ENCODE measurements at regions not wholly inside any gene's neighbourhood (a gene's known extent, or its start where the extent isn't known, plus 50 kb on each side); places are given as distances from the start of the nearest gene placed in this dataset.

DNA sequence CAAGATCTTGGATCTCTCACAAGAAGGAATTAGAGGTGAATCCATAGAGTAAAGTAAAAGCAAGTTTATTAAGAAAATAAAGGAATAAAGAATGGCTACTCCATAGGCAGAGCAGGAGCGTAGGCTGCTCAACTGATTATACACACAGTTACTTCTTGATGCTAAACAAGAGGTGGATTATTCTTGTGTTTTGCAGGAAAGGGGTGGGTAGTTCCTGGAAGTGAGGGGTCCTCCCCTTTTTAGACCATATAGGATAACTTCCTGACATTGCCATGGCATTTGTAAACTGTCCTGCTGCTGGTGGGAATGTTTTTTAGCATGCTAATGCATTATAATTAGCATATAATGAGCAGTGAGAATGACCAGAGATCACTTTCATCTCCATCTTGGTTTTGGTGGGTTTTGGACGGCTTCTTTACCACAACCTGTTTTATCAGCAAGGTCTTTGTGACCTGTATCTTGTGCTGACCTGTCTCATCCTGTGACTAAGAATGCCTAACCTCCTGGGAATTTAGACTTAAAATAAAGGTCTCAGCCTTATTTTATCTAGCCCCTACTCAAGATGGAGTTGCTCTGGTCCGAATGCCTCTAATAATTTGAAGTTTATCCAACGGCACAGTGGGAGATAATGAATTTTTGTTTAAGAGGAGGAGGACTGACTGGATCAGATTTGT is 165.7 kb upstream of the DMRT1 start:
- no peak for DNase-seq

DNA sequence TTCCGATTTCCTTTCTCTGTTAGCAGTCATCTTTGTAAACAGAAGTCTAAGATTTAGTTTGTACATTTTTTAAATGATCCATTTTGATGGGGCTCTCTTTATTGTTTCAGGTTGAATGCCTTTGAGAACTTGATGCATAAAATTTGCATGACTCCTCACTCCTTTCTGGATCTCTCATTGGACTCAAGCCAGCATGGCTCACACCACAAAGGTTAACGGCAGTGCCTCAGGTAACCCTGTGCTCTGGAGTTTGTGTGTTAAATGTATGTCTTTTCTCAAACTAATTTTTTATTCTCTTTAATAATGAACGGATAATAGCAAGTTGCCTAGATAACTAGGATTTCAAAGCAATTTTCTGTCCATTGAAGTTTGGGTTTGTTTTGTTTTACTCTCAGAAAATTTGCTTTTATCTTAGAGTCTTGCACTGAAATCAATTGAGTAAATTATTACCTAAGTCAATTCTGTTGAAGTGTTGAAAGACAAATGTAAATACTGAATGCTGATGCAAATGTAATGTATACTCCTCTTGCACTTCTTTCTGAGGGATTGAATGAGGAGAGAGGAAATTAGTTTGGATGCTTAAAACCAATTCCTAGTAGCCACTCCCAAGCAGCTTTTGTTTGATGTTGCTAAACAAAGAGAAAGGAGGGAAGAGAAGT is 164.6 kb upstream of the DMRT1 start:
- no peak for DNase-seq

DNA sequence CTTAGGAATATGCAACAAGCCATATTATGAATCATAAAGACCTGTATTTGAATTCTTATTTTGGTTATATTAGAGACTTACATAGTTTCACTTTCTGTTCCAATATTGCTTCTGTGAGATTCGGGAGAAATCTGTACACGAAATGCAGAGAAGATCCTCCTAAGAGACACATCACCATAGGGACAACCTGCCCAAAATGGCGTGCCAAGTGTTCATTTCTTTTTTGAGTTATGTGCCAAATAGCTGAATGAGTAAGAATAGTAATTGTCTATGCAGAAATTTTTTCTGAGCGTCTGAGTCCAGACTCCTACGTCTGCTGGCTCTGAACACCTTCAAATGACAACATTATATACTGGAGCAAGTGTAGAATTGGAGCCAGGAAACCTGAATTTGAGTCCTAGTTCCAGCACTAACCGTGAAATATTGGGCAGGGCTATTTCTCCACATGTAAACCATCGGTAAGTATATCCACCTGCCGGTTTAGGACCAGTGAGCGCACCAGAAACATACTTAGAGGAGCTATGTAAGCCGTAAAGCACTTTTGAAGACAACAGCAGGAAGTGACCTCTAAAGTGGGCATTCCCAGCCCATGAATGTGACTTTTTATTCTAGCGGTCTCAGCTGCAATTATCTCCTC is 163.9 kb upstream of the DMRT1 start:
- no peak for DNase-seq

DNA sequence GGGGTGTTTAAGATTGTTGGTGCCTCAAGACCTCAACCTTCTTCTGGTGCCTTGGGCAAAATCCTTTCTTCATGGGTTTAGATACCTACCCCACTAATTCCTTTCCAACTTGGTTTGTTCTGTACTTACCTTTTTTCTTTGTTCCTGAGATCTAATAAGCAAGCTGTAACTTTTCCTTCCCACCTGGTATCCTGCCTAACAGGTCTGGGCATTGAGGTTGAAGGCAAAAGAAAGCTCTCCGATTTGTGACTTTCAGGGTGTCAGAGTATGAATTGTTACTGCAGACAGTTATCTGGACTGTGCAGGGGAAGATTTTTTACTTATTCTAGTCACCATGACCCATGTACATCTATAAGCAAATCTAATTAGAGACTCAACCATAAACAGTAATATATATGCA is 162.6 kb upstream of the DMRT1 start:
- DNase-seq: no peak

DNA sequence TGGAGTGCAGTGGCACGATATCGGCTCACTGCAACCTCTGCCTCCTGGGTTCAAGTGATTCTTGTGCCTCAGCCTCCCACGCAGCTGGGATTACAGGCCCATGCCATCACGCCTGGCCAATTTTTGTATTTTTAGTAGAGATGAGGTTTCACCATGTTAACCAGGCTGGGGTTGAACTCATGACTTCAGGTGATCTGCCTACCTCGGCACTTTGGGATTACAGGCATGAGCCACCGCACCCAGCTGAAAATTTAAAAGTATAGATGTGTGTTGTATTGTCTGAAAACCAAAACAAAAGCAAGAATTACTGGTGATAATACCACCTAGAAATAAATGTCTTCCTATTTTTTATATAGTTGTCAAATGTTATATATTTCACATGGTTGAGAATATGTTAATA is 162.0 kb upstream of the DMRT1 start:
- no peak for DNase-seq

DNA sequence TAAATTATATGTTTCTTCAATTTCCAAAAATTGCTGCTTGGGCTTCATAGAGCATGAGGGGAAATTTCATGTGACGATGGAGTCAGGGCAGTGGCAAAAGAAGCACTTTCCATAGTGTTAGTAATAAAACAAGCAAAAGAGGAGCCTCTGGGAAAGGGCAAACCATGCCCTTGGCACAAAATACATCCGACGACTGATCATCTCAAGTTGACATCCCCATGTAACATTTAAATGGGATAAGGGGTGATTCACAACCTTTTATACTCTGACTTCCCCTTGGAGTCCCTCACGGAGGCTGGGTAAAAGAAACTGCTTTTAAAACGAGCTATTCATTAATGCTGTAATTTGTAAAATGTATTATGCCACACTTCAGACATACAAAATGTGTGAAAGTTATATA is 161.4 kb upstream of the DMRT1 start:
- no peak for DNase-seq

DNA sequence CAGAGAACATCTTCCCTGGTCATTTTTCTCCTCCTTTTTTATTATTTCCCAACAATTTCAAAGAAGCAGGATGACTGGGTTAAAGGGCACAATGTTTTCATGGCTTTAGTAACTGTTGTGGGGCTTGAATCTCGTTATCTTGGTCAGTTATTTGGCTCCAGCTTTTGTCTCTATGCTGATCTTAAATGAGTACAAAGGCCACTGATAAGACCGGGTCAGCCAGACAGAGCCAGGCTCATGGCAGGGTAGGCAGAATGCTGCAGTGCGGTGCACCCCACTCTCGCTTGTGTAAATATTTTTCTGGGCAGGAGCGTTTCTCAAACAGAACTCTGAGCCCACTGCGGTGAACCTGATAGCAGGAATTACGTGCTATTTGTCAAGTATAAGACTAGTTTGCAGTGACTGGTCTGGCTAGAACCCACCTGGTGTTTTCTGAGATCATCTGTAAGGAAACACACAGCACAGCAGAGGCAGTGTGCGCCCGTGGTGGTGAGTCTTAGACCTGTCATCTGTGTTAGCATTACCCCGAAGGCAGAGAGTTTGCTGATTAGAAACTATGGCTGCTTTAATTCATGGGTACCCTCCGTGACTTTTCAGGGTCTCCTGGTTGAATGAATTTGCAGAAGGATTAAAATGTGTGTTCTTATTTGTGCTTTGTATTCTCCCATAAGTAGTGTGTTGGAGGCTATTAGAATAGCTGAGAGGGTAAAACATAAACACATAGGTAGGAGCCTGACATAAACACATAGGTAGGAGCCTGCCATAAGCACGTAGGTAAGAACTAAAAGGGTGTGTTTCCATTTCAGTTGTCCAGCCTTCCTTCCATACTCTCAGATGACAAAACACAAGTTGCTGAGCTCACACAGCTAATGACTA is 158.6 kb upstream of the DMRT1 start:
- DNase-seq: no peak

DNA sequence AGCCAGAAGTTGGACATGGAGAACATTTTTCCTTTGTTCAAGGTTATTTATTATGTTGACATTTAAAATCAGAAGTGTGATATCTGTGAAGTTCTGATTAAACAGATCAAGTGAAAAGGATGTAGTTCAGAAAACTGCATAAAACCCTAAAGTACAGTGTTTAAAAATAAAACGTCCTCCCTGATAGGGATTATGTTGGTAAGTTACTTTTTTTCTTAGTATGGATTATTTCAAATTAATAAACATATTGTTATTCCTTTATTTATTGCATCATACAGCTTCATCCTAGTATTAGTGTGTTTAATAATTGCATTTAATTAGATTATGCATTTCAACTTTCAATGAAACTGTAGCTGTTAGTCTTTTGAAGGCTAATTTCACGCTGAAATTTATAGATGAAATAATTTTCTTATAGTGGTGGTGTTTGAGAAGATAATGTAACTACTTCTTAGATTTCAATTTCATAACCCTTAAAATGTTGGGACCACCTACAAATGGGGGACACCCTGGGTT is 157.9 kb upstream of the DMRT1 start:
- no peak for DNase-seq

DNA sequence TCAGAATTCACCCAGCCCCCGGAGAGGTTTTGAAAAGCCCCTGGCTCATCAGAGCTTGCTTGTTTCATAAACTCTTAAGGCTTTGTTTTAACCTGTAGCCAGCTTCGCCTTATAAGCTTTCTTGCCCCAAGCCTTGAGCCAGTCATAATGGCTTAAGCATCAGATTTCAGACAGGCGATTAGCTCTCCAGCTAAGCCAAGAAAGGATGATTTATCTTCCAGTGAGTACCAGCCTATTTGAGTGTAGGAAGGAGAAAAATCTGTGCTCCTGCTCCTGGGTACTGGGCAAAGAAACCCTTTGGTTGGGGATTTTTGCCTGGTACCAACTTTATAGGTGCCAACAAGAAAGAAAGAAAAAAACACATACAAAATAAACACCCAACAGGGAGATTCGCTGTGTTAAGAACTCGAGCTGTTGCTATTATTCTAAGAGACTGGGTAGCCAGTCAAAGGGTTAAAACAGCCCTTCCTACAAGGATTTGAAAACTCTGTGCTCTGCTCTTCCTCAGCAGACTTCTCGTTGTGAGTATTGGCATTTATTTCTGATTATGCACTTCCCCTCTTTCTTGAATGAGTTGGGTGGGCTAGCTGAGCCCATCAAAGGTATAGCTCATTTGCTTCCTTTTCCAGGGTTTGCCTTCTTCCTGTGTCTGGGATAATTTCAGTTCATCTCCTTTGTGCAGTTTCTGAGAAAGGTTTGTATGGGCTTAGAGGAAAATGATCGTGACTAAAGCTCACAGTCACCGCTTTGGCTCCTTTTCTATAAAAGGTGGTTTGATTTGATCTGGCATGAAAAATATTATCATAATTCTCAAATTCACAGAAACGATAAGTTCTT is 157.2 kb upstream of the DMRT1 start:
- no peak for DNase-seq

DNA sequence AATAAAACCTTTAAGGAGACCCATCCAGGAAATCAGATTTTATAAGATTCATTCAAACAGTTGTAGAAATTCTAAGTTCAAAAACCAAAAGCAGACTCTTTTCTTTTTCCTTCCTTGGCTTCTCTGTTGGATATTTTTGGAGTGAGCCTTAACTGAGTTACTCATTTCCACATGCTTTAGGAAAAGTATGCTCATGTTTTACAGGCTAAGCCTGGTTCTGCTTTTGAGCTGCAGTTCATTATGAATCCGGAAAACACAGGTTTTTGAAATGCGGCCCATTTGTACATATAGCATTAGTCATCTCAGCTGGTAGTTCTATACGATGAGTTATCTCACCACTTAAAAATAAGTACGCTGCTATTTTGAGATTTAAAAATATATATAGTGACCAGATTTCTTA is 156.6 kb upstream of the DMRT1 start:
- no peak for DNase-seq

DNA sequence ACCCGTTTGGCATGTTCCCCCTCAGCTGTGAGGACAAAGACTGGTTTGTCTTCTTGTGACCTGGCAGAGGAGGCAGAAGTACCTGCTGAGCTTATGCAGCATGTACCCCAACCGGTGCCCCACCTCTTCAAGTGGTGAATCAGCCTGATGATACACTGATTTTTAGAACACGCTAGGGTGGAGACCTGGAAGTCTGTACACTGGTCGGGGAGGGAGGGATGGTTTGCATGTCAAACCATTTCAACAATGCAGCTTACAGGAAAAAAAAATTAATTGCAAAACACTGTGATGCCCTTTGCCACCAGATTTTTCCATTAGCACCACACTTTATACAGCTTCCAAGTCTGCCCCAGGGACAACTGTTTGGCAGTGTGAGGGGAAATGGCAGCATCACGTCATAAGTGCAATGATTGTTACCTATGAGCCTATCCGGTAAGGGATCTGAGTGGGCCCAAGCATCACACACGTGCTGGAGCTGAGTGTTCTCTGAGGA is 155.1 kb upstream of the DMRT1 start:
- no peak for DNase-seq

DNA sequence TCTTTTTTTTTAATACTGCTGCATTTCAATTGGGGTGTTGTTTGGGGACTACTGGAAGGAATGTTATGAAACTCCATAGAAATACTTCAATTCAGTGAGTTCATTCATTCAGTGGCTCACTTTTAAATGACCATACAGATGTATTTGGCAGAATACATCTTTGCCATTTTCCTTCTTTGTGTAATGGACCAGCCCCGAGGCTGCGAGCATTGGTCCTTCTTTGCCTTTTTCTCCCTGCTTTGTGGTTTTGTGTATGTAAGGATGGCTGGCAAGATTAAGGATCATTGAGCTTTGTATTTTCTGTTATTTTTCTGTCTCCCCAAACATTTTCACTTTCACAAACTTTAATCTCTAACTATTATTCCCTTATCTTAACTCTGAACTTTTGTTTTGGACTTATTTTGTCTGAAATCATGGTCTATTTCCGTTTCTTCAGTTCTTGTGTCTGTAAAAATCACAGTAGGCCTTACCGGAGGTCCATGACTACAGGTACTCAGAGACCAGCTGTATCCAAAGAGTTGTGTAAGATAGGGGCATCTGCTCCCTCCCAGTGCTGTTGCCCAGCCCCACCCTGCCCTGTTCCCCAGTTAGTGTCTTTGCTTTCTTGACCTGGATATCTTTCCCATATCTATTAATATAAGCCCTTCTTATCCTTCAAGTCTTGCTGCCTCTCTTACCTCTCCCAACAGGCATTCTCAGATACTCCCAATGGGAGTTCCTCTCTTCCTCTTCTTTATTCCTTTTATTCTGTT is 154.3 kb upstream of the DMRT1 start:
- DNase-seq: no peak

DNA sequence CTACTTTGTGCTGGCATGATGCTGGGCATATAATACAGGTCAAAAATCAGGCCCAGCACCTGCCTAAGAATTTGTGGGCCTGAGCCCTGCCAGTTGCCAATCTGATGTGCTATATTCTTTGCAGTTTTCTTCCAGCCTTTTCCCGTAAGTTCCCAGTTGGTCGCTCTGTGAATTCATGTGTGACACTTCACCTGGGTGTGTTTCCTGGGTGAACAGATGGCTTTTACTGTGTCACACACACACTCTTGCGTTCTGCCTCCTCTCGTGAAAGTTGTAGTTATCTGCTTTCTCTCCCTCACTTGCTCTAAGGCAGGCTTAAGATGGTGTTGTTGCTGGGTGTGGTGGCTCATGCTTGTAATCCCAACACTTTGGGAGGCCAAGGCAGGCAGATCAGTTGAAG is 153.5 kb upstream of the DMRT1 start:
- DNase-seq: no peak

DNA sequence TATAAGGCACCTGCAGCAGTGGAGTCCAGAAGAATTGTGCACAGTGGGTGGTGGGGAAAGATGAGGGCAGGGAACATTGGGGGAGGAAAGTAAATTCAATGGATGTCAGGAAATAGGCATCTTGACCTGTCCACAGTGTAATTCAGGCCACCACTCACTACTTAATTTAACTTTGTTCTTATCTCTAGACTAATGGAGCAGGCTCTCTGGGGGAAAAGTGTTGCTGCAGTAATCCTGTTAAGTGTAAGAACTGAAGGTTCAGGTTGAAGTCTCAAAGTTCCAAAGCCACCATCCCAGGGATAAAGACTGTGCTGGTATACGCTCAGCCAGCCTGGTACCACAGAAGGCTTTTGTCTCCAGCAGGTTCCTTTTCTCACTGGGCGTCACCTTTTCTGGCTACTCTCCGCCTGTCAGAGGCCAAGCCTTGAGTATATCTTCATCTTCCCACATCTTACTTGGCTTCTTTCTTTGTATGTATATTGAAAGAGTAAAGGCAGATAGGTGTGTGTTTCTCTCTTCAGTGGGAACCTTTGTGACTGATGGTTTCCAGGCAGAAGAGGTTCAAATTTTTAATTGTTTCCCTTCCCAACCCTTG is 150.9 kb upstream of the DMRT1 start:
- DNase-seq: no peak

DNA sequence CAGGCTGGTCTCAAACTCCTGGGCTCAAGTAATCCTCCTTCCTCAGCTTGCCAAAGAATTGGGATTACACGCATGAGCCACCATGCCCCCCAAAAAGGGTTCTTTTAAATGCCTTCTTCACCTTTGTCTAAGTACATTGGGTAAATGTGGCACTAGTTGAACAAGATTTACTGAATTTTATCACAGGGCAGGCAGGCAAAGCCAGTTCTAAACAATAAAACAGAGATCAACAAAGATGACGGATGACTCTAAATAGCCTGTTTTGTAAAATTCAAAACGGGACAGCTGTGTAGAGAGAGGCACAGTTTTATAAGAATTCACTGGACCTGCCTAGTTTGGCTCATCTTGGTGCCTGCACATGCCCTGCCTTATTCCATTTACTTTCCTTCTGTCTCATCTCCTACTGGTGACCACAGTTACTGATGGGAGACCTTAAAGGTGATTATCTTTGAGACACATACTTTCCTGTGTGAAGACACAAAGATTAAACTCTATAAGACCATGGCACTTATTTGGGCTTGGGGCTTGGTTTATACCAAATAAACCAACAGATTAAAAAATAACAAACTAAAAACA is 149.6 kb upstream of the DMRT1 start:
- DNase-seq: no peak

DNA sequence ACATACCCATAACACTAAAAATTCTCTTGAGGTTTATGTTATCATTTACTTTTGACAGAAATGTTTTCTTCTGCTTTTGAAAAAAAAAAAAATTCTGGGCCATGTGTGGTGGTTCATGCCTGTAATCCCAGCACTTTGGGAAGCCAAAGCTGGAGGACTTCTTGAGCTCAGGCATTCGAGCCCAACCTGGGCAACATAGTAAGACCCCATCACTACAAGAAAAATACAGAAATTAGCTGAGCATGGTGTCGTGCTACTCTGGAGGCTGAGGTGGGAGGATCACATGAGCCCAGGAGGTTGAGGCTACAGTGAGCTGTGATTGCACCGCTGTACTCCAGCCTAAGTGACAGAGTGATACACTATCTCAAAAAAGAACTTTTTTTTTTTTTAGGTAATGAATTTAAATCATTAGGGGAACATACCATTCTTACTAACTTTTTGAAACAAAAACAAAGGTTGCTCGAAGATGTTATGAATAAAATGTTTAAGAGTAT is 148.8 kb upstream of the DMRT1 start:
- no peak for DNase-seq

DNA sequence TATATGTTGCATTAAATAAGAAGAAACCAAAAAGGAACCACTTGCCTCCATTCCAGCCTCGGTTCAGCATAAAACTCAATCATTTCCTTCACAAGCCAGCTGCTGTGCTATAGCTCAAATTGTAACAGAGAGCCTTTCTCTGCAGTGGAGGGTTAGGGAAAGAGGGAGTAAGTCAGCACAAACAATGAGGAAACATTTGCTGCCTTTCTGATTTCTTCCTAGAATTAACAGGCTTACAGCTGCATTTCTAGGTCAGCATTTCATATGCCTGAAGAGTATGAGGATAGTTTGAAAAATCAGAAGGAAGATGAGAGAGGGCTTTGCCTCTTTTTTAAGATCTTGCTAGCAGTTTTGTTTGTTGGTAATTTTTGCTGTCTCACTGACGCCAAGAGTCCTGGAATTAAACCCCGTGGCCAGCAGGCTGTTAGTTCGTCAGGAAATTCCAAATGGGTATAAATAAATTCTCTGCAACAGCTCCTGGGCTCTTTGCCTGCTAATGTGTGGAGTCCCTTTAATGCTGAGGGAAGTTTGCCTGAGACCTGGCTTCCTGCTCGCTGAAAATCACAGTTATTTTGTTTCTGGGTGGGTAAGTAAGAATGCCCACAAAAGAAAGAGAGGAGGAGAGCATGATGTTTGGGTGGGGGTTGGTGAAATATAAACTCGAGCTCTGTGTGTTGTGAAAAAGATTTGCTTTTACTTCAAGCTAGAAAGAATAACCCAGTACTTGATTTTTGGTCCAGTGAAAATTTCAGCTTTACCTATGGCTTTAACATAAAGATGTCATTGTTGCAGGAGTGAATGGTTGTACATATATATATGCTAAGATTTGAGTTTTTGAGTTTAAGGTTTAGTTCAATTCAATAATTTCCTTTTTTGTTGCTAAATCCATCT is 148.1 kb upstream of the DMRT1 start:
- DNase-seq: no peak

DNA sequence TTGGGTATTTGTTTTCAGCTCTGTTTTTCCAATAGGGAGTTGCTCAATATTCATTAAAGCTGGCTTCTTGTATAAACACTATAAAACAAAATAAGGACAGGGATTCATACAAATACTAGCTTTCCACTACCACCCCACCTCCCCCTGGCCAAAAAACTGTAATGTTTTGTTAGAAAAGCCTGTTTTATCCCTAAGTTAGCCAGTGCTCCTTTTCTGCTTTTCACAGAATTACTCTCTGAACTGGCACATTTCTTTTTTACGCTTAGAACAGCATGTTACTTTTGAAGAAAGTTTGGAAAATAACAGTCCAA is 147.4 kb upstream of the DMRT1 start:
- DNase-seq: no peak

DNA sequence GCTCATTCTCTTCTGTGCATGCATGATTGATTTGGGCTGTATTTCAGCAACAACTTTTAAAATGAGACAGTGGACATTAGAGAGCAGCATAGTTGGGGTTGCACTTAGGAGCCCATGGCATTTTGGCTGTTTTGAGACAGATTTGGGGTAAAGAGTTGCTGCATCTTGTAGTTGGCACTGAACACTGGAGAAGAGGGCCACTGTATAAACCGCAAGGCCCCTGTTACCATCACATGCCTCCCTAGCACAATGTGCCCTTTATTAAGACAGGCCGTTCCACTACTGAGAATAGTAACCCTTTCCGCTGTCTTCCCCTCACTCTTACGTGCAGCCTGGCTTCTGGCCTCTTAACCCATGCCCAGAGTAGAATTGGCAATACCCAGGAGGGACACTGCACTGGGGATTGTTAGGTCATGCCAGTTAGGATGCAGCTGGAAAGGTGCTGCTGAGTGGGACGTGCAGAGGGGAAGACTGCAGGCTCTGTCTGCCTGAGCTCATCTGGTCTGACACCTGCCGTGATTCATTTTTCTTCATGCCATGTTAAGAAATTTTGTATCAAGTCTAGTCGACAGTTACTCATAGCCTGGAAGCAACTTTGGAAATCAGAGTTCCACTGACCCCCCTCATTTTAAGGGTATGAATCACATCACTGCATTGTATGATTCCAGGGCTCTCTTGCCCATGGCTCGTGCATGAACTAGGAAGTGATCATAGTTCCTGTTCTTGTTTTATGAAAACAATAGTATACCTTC is 146.9 kb upstream of the DMRT1 start:
- no peak for DNase-seq
